Mesenchymal stem cell (in vitro differentiated cells and primary cell): ENCODE measurements at regions not wholly inside any gene's neighbourhood (a gene's known extent, or its start where the extent isn't known, plus 50 kb on each side); places are given as distances from the start of the nearest gene placed in this dataset.

Source experiments
- DNase-seq: peaks from one replicate; pipeline ENCODE4 v3.0.0-alpha.2; 2013
- H2AFZ ChIP-seq: one replicate; pipeline ENCODE4 v1.6.1; 2013; ENCODE audit warnings: low read depth, mild to moderate bottlenecking, control low read depth, inconsistent platforms, low read length, moderate library complexity
- H2AK5ac ChIP-seq: 2 replicates; pipeline ENCODE4 v1.6.1; 2013; ENCODE audit warnings: low read length, moderate library complexity, mild to moderate bottlenecking, inconsistent platforms; ENCODE audit not compliant: severe bottlenecking
- H2BK120ac ChIP-seq: one replicate; pipeline ENCODE4 v1.6.1; 2013; ENCODE audit warnings: low read depth, mild to moderate bottlenecking, inconsistent platforms, low read length, moderate library complexity
- H2BK12ac ChIP-seq, 2 experiments: one replicate each; pipeline ENCODE4 v1.6.1; 2013; ENCODE audit warnings: inconsistent platforms in 2 of 2, low read length in 2 of 2, mild to moderate bottlenecking in 2 of 2, moderate library complexity in 2 of 2, control low read depth in 1 of 2
- H2BK15ac ChIP-seq: one replicate; pipeline ENCODE4 v1.6.1; 2013; ENCODE audit warnings: mild to moderate bottlenecking, low read depth, inconsistent platforms; ENCODE audit not compliant: poor library complexity, severe bottlenecking
- H2BK5ac ChIP-seq: 2 replicates; pipeline ENCODE4 v1.6.1; 2013; ENCODE audit warnings: low read depth, mild to moderate bottlenecking, low read length, control low read depth, inconsistent platforms; ENCODE audit not compliant: poor library complexity, severe bottlenecking
- H3K14ac ChIP-seq, 2 experiments: one replicate each; pipeline ENCODE4 v1.6.1; 2013; ENCODE audit warnings: inconsistent platforms in 2 of 2, low read length in 2 of 2, control low read depth in 1 of 2, mild to moderate bottlenecking in 1 of 2, moderate library complexity in 1 of 2
- H3K18ac ChIP-seq, 2 experiments: one replicate each; pipeline ENCODE4 v1.6.1; 2013; ENCODE audit warnings: inconsistent platforms in 2 of 2, low read length in 2 of 2, control low read depth in 1 of 2, low read depth in 1 of 2, mild to moderate bottlenecking in 1 of 2
- H3K23ac ChIP-seq, 2 experiments: one replicate each; pipeline ENCODE4 v1.6.1; 2013; ENCODE audit warnings: inconsistent platforms in 2 of 2, low read length in 2 of 2, mild to moderate bottlenecking in 2 of 2, moderate library complexity in 2 of 2, control low read depth in 1 of 2
- H3K27ac ChIP-seq: 2 replicates; pipeline ENCODE4 v1.5.1; 2013; ENCODE audit warnings: mild to moderate bottlenecking, moderate library complexity, low read length, control low read depth, inconsistent platforms; ENCODE audit not compliant: poor library complexity, severe bottlenecking
- H3K27me3 ChIP-seq, 2 experiments: 2 replicates each; pipeline versions ENCODE4 v1.6.1 to v1.7.0; 2013; ENCODE audit warnings: low read length in 2 of 2, mild to moderate bottlenecking in 2 of 2, moderate library complexity in 2 of 2, control low read depth in 1 of 2, inconsistent platforms in 1 of 2; ENCODE audit not compliant: control insufficient read depth in 1 of 2, insufficient read depth in 1 of 2
- H3K36me3 ChIP-seq, 2 experiments: 2 replicates each; pipeline versions ENCODE4 v1.6.1 to v1.7.0; 2013; ENCODE audit warnings: low read length in 2 of 2, control low read depth in 1 of 2, inconsistent platforms in 1 of 2, low read depth in 1 of 2, mild to moderate bottlenecking in 1 of 2; ENCODE audit not compliant: insufficient read depth in 2 of 2, control insufficient read depth in 1 of 2
- H3K4ac ChIP-seq, 2 experiments: one replicate each; pipeline ENCODE4 v1.6.1; 2013; ENCODE audit warnings: inconsistent platforms in 2 of 2, low read length in 2 of 2, mild to moderate bottlenecking in 2 of 2, moderate library complexity in 2 of 2, control low read depth in 1 of 2, low read depth in 1 of 2
- H3K4me1 ChIP-seq: 2 replicates; pipeline ENCODE4 v1.6.1; 2013; ENCODE audit warnings: low read depth, low read length, control low read depth; ENCODE audit not compliant: control insufficient read depth, insufficient read depth
- H3K4me2 ChIP-seq: 2 replicates; pipeline ENCODE4 v1.6.1; 2013; ENCODE audit warnings: low read length, mild to moderate bottlenecking, inconsistent platforms; ENCODE audit not compliant: poor library complexity, severe bottlenecking
- H3K4me3 ChIP-seq, 2 experiments: 2 replicates each; pipeline versions ENCODE4 v1.5.1 to v1.7.0; 2013; ENCODE audit warnings: low read length in 2 of 2, mild to moderate bottlenecking in 2 of 2, control low read depth in 1 of 2, low read depth in 1 of 2; ENCODE audit not compliant: insufficient read depth in 1 of 2
- H3K79me1 ChIP-seq: replicated peaks from 2 replicates; pipeline ENCODE4 v1.6.1; 2013; ENCODE audit warnings: mild to moderate bottlenecking, control low read depth, low read length, inconsistent platforms; ENCODE audit not compliant: poor library complexity, severe bottlenecking
- H3K9ac ChIP-seq: 2 replicates; pipeline ENCODE4 v1.7.0; 2013; ENCODE audit warnings: mild to moderate bottlenecking, low read length, moderate library complexity
- H3K9me3 ChIP-seq: 2 replicates; pipeline ENCODE4 v1.7.0; 2013; ENCODE audit warnings: mild to moderate bottlenecking, low read length; ENCODE audit not compliant: control insufficient read depth
- H4K8ac ChIP-seq: one replicate; pipeline ENCODE4 v1.6.1; 2013; ENCODE audit warnings: inconsistent platforms, mild to moderate bottlenecking, low read length, moderate library complexity
- H4K91ac ChIP-seq: one replicate; pipeline ENCODE4 v1.6.1; 2013; ENCODE audit warnings: mild to moderate bottlenecking, low read length, inconsistent platforms
- WGBS: methylation state at CpG from one replicate; pipeline ENCODE4 v1.1.7; 2013; ENCODE audit warnings: mixed read lengths; 5-methylcytosine and 5-hydroxymethylcytosine counted together

DNA sequence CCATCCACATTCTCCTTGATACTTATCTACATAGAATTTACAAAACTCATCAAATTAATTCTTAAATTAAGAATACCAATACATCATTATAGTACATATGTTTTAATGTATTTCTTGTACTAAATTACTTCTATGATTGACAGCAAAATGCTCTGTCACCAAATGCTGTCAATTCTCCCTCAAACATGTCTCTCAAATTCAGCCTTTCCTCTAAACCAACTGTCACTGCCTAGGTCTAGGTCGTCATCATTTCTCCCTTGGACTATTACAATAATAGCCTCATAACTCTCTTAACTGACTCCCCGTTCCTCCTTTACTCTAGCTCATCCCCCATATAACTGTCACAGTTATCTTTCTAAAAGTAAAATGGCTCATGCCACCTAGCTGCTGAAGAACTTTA, 279.7 kb upstream of the FSTL5 start:
- H3K36me3 ChIP-seq: no peaks in the 10 kb centered on the region
- H2BK15ac ChIP-seq: no peak overlapping the region
- no peak overlapping the region for H3K4ac ChIP-seq
- H3K27ac ChIP-seq: no peak overlapping the region
- H3K4me1 ChIP-seq: no peaks in the 10 kb centered on the region
- H2AFZ ChIP-seq: no peak overlapping the region
- DNase-seq: no peak
- no peak overlapping the region for H4K91ac ChIP-seq
- no peak overlapping the region for H3K23ac ChIP-seq
- H2BK5ac ChIP-seq: no peak overlapping the region
- H3K9ac ChIP-seq: no peak overlapping the region
- no peak overlapping the region for H3K18ac ChIP-seq
- H3K4me3 ChIP-seq: no peak overlapping the region
- H3K27me3 ChIP-seq: no peaks in the 10 kb centered on the region
- H3K14ac ChIP-seq: no peak overlapping the region
- no peaks in the 10 kb centered on the region for H3K9me3 ChIP-seq
- no peak overlapping the region for H4K8ac ChIP-seq
- WGBS: 73% methylated on average over 2 of the region's 2 CpGs
- no peak overlapping the region for H2BK12ac ChIP-seq
- H2AK5ac ChIP-seq: no peak overlapping the region
- no peak overlapping the region for H2BK120ac ChIP-seq
- H3K79me1 ChIP-seq: no peaks in the 10 kb centered on the region
- no peak overlapping the region for H3K4me2 ChIP-seq

DNA sequence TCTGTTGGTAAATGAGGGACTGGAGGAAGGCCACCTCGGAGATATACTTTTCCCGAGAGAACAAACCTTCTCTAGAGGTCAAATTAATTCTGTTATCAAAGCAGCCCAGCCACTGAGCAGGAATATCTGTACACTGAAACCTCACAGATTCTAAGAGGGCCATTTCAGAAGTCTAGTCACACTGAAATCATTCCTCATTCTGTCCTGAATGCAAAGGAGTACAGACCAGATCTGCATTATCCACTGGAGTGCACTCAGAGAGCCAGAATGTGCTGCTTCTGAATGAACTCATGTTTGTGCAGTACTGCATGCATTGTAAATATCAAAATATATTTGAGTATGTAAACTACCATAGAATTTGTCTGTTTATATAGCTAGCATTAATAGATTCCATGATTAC, 278.3 kb upstream of the FSTL5 start:
- Histone ChIP-seq H3K14ac (no peak overlapping the region), H3K4me3 (no peak overlapping the region), H3K4ac (no peak overlapping the region), H3K4me1 (no peaks in the 10 kb centered on the region), H3K18ac (no peak overlapping the region), H2BK15ac (no peak overlapping the region), H4K91ac (no peak overlapping the region), H3K27me3 (no peaks in the 10 kb centered on the region), H2AK5ac (no peak overlapping the region), H2BK12ac (no peak overlapping the region), H4K8ac (no peak overlapping the region), H3K79me1 (no peaks in the 10 kb centered on the region), H3K9ac (no peak overlapping the region), H3K9me3 (no peaks in the 10 kb centered on the region), H3K36me3 (no peaks in the 10 kb centered on the region), H2BK5ac (no peak overlapping the region), H3K23ac (no peak overlapping the region), H2BK120ac (no peak overlapping the region), H3K27ac (no peak overlapping the region), H3K4me2 (no peak overlapping the region), H2AFZ (no peak overlapping the region)
- WGBS: 100% methylated on average over 1 of the region's 2 CpGs
- DNase-seq: no peak

DNA sequence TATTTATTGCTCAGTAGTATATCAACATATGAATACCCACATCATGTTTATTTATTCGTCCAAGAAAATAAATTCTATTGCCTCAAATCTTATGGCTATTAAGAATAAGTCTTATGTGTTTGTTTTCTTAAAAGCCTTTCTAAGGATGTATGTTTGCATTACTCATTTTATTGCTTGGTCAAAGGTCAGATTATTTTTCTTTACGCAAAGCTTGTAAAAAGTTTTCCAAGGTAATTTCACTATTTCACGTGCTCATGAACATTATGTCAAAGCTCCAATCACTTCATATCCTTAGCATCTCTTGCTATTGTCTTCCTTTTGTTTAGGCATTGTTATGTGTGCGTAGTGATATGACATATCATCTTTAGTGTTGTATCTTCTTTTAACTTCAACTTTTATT, 258.5 kb upstream of the FSTL5 start:
- H2AFZ ChIP-seq: no peak overlapping the region
- no peak overlapping the region for H3K18ac ChIP-seq
- no peak overlapping the region for H2BK12ac ChIP-seq
- H2BK120ac ChIP-seq: no peak overlapping the region
- H3K36me3 ChIP-seq: no peaks in the 10 kb centered on the region
- H4K8ac ChIP-seq: no peak overlapping the region
- DNase-seq: no peak
- H3K23ac ChIP-seq: no peak overlapping the region
- WGBS: 100% methylated on average over 2 of the region's 4 CpGs
- no peak overlapping the region for H3K4me3 ChIP-seq
- no peaks in the 10 kb centered on the region for H3K27me3 ChIP-seq
- no peak overlapping the region for H3K4me2 ChIP-seq
- no peak overlapping the region for H4K91ac ChIP-seq
- no peak overlapping the region for H3K14ac ChIP-seq
- H3K9me3 ChIP-seq: peaks cover 5% of the 10 kb centered on the region
- H3K9ac ChIP-seq: no peak overlapping the region
- no peaks in the 10 kb centered on the region for H3K79me1 ChIP-seq
- H3K27ac ChIP-seq: no peak overlapping the region
- H2BK15ac ChIP-seq: no peak overlapping the region
- no peak overlapping the region for H2AK5ac ChIP-seq
- no peak overlapping the region for H2BK5ac ChIP-seq
- no peaks in the 10 kb centered on the region for H3K4me1 ChIP-seq
- no peak overlapping the region for H3K4ac ChIP-seq

DNA sequence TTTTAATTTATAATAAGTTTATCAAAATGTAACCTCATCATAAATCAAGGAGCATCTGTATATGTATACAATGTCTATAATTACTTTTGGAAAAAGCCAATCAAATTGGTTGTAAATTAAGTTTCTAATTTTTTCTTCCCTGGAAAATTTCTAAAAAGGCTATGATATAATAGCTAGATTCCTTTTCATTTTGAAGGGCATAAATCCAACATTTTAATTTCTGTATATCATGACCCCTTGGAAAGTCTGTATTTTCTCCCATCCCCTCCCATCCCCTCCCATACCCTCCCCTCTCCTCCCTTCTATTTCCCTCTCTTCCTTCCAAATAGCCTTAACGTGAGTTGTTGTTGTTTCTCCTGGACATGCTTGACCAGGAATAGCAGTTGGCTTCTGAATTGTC, 247.1 kb upstream of the FSTL5 start:
- H3K4me1 ChIP-seq: no peaks in the 10 kb centered on the region
- no peak overlapping the region for H3K4me3 ChIP-seq
- no peak overlapping the region for H2BK5ac ChIP-seq
- no peaks in the 10 kb centered on the region for H3K79me1 ChIP-seq
- H4K8ac ChIP-seq: no peak overlapping the region
- no peaks in the 10 kb centered on the region for H3K27me3 ChIP-seq
- no peak overlapping the region for H4K91ac ChIP-seq
- no peak overlapping the region for H3K18ac ChIP-seq
- H2BK15ac ChIP-seq: no peak overlapping the region
- no peak overlapping the region for H2BK120ac ChIP-seq
- H2AFZ ChIP-seq: no peak overlapping the region
- H3K14ac ChIP-seq: no peak overlapping the region
- no peaks in the 10 kb centered on the region for H3K9me3 ChIP-seq
- DNase-seq: no peak
- H2AK5ac ChIP-seq: no peak overlapping the region
- H3K4me2 ChIP-seq: no peak overlapping the region
- H3K27ac ChIP-seq: no peak overlapping the region
- H3K4ac ChIP-seq: no peak overlapping the region
- no peaks in the 10 kb centered on the region for H3K36me3 ChIP-seq
- no peak overlapping the region for H3K9ac ChIP-seq
- no CpG with 5 or more reads among the region's 1 CpG for WGBS
- no peak overlapping the region for H2BK12ac ChIP-seq
- H3K23ac ChIP-seq: no peak overlapping the region
